ENCODE measurements at regions not wholly inside any gene's neighbourhood (a gene's known extent, or its start where the extent isn't known, plus 50 kb on each side); places are given as distances from the start of the nearest gene placed in this dataset.

DNA sequence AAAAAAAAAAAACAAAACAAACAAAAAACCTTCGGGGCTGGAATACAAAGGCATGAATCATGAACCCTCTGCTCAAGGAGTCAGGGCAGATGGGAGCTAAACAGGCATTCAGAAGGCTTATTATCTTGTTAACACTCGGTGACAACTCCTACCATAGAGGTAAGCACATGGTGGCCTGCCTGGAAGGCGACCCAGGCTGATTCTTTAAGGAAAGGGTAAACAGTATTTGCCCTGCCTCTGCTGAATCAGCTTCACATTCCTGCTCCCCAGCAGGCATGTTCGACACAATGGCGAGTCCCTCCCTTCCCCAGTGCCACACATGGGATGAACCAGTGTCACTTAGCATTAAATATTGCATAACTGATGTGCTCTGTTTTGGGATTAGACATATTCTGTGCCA, 191.9 kb downstream of the ARL4C start:
- no peak for DNase-seq

DNA sequence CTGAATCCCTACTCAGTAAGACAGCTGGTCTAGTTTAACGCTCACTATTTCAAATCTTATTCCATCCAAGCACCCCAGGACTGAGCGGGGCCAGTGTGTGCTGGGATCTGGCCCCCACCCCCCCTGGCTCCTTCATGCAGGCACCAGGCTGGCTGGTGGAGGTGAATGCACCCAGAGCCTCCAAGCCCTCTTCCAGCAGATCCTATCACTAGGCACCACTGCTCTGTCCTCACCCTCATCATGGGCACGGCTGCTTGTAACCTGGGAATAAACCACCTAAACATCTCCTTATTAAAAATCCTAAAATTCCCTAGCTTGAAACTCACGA, 194.3 kb downstream of the ARL4C start:
- DNase-seq: no peak

DNA sequence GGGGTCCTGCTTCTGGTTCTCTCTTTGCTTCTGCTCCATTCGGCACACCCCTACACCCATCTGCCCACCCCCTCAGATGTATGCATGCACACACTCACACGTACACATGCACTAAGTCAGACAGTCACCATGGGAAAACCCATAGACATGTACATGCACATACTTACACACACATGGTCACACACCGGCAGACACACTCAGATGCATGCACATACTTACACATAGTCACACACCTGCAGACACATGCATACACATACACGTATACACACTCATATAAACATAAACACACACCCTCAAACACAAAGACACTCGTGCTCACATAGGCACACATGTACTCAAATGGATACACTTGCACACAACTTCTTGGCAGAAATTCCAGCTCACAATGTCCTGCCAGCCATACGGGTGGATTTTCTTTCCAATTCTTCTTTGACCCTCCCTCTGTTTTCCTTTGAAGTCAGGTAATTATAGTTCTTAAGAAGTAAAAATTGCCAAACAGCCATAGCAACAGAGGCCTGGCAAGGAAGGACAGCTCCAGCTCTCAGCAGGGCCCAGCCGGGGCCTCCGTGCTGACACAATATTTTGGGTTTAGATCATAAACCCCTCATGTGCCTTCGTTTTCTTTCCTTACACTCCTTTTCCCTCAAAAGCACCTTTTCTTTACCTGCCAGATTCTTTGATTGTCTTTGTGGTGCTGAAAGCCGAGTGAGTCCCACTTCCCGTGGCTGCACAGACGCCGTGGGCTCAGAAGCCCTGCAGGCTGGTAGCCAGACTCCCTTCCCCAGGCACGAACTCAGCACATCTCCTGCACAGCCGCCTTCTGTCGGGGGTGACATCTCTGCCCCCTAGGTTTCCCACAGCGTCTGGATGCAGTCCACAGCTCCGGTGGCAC, 195.7 kb downstream of the ARL4C start:
- no peak for DNase-seq

DNA sequence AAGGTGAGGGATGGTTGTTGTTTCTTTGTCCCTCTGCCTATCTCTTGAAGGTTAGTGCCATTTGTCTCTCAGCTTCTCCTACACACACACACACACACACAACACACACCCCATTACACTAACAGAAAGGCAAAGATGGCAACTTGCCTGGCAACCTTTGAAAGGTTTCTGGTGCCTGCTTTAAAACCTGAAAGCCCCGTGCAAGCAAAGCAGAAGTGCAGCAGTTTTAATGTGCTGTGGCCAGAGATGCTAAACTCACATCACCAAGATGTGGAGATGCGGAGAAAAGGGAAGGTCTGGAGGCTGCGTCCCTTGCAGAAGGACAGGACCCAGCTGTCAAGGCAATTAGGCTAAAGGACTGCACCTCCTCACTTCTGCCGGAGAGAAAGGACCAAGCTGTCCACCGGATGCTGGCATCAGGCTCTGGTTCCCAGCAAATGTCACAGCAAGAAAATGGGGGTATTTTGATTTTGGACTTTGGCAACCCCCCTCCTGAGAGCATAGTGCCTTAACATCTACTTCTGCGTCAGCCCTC, 196.4 kb downstream of the ARL4C start:
- no peak for DNase-seq

DNA sequence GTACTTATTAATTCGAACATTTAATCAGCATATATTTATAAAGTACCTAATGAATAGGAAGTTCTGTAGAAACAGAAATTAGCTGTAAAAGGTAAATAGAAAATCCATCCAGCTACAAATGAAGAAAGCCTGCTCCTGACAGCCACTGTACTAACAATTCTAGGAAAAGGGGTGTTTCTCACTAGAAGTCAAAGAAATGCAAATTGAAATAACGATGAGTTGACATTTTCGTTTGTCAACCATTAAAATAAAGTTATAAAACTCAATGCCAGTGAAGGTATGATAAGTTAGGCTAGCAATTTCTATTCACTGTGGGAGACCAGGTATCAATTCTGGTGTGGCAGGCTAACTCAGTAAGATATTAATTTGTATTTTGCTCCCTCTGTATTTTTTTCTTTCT, 198.0 kb downstream of the ARL4C start:
- no peak for DNase-seq

DNA sequence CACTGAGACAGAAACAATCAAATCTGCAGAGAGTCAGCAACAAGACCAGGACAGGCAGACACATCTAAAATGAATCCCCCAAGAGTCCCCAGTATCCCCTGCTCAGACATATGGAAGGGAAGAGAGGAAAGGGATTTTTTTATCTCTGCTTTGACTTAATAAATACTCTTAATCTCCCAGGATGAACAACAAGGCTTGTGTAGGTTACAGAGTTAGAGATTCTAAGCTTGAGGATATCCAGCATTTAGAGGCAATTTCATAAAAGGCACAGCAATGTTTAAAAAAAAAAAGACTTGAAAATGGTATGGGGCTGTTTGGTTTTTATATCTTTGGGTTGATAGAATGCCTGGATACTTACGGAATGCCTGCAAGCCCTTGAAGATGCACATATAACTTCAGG, 199.9 kb downstream of the ARL4C start:
- DNase-seq: no peak

DNA sequence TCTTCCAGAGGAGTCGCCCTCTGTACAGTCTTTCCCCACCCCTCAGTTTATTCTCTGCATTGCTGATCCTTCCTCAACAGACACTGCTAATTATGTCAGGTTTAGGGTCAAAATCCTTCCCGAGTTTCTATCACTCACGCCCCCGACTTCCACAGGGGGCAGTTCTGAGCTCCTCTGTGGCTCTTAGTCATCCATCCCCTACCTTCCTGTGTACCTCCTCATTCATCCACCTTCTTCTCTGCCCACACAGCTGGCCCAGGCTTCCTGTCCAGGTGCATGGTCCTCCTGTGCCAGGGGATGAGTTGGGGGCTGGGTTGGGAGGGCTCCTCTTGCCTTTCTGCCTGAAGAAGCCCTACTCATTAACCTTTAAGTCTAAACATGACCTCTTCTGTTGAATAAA, 202.9 kb downstream of the ARL4C start:
- peak in 2 of 3 experiments; percentile 3 to 28 for DNase-seq

DNA sequence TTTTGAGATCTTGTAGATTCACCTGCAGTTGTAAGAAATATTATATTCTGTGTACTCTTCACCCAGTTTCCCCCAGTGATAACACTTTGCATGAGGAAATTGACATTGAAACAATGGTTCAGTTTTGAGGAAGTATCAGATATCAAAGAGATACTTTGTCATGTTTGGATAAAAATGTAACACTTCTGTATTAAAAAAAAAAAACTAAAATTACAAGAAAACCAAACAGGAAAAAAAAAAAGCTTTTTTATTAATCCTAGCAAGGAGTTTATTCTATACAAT, 204.0 kb downstream of the ARL4C start:
- no peak for DNase-seq

DNA sequence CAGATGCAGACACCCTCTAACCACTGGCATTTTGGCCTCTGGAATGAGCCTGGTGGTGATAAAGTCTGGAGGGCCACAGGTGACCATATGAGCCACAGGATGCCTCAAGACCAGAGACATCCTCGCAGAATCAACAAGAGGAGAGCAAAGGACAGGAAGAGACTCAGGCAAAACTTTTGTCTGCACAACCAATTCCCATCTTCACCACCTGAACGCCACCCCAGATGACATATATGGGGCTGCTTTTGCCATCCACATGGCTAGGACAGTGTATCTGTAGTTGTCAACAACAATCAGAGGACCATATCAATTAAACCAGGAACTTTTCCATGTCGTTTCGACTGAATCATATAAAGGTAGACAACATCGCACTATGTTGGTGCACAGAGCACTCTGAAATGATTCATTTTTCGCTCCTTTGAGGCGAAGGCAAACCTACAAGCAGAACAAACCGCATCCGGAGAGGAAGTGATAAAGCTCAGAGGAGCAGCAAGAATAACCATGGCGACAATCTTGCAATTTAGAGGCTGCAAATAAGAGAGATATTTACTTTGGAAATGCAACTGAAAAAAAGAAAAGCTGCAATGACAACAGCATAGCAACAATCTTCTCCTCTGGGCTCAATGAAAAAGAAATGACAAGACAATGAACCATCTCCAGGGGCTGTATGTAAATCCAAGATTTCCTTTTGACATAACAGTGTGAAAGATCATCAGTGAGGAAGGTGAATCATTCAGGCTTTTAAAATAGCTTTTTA, 204.5 kb downstream of the ARL4C start:
- peak in 1 of 3 experiments; percentile 17 for DNase-seq

DNA sequence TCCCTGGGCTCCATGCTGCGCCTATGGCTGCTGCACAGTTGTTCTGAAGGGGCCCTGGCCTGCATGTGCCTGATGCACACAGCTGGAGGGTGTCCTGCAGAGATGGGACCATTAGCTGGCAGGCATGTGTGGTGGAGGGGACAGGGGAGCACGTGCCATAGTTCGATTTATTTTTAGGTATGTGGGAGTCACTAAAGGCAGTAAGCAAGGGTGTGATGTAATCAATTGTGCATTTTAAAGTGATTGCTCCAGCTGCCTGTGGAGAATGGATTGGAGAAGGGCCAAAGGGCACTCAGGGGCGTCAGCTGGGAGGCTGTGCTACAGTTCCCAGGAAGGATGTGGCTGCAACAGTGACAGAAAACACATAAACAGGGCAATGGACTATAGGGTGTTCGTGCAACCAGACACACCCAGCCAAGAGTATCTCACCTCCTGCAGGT, 205.1 kb downstream of the ARL4C start:
- peak in 2 of 3 experiments; percentile 3 to 15 for DNase-seq

DNA sequence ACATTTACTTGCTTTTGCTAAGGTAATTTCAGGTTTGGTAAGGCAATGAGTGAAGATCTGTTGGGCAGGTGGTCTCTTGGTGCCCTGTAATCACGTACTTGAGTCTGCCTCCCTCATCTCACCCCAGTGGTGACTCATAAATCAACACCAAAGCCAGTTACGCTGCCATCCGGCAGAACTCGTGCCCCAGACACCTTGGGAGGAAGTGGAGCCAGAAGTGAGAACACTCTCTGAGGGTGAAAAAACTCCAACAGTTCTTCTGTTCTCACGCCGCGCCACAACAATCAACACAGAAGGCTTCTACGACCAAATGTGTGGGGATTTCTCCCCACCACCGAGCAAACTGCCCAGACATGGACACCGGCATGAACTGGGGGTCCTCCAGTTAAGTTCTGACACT, 206.2 kb downstream of the ARL4C start:
- peak in 1 of 3 experiments; percentile 8 for DNase-seq

DNA sequence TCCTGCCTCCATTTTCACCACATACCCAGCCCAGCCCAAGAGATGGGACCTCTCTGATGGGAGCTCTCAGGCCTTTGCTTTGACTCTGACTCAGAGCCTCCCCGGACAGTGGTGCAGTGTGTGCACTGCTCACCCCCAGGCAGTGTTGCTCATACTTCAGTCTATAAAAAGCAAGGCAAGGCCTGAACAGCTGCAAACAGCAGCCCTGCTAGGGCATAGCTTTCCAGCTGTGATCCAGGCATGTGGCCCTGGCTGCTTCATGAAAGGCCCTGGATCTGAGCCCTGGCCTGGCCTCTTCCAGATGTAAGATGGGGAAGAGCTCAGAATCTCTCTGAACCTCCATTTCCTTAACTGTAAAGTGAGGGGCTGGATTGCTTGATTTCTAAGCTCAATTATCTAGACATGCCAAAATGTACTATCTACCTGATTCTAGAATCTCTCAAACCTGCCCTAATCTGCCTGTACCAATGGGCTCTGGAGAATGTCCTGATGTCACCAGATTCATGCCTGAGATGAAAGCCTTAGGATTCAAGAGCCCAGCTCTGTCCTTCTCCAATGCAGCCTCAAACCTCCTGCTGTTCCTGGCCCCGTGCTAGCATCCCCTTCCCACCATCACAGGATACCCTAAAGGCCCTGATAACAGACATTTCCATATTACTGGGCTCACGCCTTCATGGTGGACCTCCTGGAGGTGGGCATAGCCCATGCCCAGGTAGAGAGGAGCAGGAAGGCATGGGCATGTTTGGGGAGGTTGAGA, 206.9 kb downstream of the ARL4C start:
- DNase-seq: no peak

DNA sequence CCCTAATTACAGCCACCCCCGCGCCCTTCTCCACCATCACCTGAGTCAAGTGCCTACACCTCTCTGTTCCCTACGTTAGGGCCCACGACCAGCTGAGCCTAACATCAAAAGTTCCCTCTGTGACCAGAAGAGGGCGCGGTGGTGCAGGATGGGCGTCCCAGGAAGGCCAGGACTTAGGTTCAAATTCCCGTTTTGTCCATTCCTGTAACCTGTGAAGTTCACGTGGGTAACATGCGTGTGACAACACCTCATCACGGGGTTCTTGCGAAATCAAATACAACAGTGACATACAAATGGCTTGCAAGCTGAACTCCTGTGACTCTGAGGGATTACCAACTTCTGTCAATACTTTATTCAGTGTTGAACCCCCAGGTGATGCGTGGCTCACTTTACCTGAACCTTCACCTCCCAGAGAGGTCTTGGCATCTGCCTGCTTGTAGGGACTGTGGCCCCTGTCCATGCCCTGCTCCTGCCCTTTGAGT, 207.9 kb downstream of the ARL4C start:
- peak; percentile 27 to 63 (median 52) for DNase-seq

DNA sequence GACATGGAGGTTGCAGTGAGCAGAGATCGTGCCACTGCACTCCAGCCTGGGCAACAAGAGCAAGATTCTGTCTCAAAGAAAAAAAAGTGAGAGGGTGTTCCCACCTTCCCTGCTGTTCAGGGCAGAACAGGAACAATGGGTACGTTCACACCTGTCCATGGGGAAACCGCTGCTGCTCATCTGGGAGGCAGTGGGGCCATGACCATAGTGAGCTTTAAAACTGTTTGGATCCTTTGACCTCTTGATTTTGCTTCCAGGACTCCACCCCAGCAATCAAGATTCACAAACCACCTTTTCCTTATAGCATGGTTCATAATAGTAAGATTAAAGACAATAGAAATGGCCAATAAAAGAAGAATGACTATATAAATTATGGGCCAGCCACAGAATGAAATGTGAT, 209.2 kb downstream of the ARL4C start:
- no peak for DNase-seq

DNA sequence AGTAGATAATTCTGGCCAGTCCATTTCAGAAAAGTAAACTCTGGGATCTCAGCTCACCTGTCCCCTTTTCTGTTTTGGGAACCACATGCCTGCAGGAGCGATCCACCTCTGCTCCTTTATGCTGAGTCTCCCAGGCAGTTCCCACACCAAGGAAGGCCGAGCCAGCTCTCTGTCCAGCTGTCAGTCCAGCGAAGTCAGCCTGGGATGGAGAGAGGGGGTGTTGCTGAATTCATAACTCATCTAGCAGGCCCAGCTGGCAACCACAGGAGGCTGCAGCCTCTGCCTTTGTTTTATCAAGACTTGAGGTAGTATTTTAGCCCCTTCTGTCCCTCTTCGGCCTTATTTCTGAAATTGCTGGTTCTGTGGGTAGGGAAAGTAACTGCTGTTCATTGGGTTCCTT, 209.9 kb downstream of the ARL4C start:
- DNase-seq: no peak

DNA sequence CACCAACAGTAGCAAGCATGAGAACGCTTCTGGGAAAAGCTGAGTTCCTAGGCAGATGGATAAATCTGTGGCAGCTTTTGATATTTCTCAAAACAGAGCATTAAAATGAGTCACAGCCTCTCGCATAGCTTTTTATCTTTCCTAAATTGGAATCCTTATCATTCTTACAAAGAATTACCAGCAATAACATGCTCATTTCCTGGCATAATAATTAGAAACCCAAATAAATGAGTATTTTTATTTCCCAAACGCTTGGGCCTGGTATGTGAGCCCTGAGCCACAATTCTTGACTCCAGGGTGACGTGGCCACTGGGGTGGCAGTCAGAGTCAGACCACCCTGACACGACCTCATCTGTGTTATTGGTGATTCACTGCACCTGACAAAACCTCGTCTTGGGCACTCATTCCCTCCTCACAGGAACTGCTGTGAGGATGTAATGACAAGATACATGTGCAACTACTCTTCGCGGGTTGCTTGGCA, 210.7 kb downstream of the ARL4C start:
- DNase-seq: no peak

DNA sequence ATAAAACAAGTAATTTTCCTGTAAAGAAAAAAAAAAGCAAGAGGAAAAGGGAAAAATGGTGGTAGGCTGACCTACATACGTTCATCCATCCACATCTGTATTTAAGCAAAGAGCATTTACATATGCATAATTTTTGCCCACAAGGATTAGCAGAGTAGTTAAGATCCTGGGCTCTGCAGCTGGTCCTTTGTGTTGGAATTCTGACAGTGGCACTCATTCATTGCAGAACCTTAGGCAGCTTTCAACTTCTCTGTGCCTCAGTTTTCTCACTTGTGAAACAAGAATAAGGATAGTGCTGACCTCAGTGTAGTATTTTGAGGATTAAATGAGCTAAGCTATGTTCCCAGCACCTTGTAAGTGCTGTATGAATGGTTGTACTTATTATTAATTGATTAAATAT, 211.3 kb downstream of the ARL4C start:
- DNase-seq: no peak

DNA sequence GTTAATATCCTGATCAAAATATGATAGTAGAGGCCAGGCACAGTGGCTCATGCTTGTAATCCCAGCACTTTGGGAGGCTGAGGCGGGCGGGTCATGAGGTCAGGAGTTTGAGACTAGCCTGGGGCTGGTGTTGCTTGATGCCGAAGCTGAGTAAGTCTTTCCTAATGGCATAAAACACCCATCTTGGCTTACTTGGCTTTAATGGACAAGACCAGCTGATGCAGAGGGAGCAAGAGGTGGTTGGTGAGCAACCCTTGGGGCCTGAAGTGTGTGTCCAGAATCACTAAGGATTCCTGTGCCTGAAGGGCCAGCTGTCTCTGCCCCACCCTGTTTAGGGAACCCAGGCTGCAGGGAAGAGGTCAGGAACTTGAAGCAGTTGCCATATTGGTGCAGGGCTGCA, 217.2 kb downstream of the ARL4C start:
- DNase-seq: no peak

DNA sequence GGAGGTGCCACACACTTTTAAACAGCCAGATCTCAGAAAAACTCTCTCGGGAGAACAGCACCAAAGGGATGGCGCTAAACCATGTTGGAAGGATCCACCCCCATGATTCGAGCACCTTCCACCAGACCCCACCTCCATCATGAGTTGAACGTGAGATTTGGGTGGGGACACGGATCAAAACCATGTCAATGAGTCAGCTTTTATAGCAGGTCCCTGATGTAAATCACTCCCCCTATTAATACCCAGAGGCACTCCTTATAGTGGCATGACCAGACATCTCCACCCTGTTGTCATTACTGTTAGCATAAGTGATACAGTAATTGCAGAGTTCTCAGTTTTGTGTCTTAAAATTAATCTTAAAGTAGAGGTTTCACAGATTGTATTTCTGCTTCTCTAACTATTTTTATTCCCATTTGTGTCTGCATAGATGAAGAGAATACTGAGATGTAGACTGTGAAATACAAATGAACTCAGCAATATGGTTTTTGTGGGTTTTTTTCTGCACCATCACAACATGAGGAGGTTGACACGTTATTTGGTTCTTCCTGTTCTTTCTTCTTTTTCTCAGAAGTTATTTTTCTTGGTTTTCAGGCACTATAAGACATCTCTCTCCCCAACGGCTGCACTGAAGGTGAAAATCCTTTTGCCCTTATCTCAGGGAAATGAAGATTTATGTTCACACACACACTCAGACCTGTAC, 218.2 kb downstream of the ARL4C start:
- DNase-seq: no peak

DNA sequence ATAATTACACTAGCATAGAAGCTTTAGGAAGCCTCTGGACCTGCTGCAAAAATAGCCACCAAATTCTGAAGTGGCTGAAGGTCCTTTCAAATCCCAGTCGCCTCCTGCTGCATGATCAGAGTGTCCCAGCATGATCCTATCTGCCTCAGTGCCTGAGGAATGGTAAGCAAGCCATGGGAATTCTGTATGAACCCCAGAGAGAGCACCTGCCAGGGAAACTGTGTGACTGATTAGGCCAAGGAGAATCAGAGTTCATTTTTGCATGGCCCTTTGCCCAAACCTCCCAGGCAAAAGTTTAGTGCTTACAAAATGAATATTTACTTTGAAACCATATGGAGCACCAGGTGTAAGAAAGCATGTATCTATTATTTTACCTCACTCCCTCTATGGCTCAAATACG, 221.4 kb downstream of the ARL4C start:
- DNase-seq: peak in 2 of 3 experiments; percentile 4 to 70

DNA sequence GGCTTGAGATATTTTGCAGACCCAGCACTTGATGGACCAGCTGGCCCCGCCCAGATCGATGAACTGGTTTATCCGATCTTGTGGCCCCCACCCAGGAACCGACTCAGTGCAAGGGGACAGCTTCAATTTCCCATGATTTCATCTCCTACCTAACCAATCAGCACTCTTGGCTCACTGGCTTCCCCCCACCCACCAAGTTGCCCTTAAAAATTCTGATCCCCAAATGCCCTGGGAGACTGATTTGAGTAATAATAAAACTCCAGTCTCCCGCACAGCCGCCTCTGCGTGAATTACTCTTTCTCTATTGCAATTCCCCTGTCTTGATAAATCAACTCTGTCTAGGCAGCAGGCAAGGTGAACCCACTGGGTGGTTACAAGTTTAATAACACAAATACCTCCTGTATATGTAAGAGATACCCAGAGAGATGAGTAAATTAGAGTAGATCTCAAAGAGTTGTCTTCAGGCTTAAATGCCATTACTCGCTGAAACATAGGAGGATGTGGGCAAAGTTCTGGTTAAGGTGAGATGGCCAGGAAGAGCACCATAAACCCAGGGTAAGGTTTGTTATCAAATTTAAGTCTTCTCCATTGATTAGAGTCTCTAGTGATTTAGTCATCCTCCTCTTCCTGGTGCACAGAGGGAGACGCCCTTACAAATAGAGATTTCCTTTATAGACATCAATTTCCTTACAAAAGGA, 222.8 kb downstream of the ARL4C start:
- DNase-seq: no peak
